BLaER1 treated with 17β-estradiol and CSF1 and Interleukin-3, amounts not matched to agents 10 nM and 100 nM (cell line): ENCODE measurements at regions not wholly inside any gene's neighbourhood (a gene's known extent, or its start where the extent isn't known, plus 50 kb on each side); places are given as distances from the start of the nearest gene placed in this dataset.

ENCODE experiments used
- H3K27ac ChIP-seq, 11 experiments: shearing (Covaris generic); formaldehyde crosslinking; 2 replicates each; pipeline ENCODE4 v1.8.1; 2022
- H3K27me3 ChIP-seq, 11 experiments: shearing (Covaris generic); formaldehyde crosslinking; 2 replicates each; pipeline ENCODE4 v1.8.1; 2022
- H3K36me3 ChIP-seq, 11 experiments: shearing (Covaris generic); formaldehyde crosslinking; 2 replicates each; pipeline ENCODE4 v1.8.1; 2022
- H3K4me1 ChIP-seq, 10 experiments: shearing (Covaris generic); formaldehyde crosslinking; 2 replicates each; pipeline ENCODE4 v1.8.1; 2022
- H3K4me2 ChIP-seq, 11 experiments: shearing (Covaris generic); formaldehyde crosslinking; 2 replicates each; pipeline ENCODE4 v1.8.1; 2022
- H3K4me3 ChIP-seq, 10 experiments: shearing (Covaris generic); formaldehyde crosslinking; 2 replicates each; pipeline ENCODE4 v1.8.1; 2022
- H3K9ac ChIP-seq, 11 experiments: shearing (Covaris generic); formaldehyde crosslinking; 2 replicates each; pipeline ENCODE4 v1.8.1; 2022
- H3K9me3 ChIP-seq, 11 experiments: shearing (Covaris generic); formaldehyde crosslinking; replicated peaks in 1 of 11; 2 replicates each; pipeline ENCODE4 v1.8.1; 2022
- H4K20me1 ChIP-seq, 11 experiments: shearing (Covaris generic); formaldehyde crosslinking; 2 replicates each; pipeline ENCODE4 v1.8.1; 2022
- Cebpa-rat ChIP-seq, 11 experiments: shearing (Covaris generic); IDR thresholded peaks; 2 replicates each; pipeline ENCODE4 v1.8.1; 2022

DNA sequence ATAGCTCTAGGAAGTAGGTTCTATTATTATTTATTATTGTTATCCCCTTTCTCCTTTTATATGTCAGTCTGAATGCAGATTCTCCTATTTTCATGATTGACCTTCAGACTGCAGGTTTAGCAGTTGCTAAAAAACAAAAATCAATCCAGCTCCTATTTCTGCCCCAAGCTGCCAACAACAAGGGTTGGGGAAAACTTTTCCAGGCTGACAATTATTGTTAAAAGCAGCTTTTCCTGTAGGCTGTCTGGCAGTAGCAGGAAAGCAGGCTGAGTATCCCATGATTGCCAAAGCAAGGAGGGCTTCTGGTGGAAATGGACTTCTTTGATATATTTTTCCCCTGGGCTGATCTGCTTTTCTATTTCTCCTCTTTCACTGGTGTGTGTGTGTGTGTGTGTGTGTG lies 78.0 kb upstream of the CTLA4 start:
- peaks cover 0 to 5% (median 0%) of the 10 kb centered on the region in 11 experiments; a peak in 1 of 22 replicates for H3K9me3 ChIP-seq
- no peaks in the 10 kb centered on the region for H3K27me3 ChIP-seq
- no peaks in the 10 kb centered on the region for H4K20me1 ChIP-seq
- no peak for TF ChIP-seq Cebpa-rat (IDR thresholded peaks at IDR 0.05)
- H3K27ac ChIP-seq, result peak overlapping the region in 3 of 11 experiments; percentile 36 to 93 (median 52); a peak in 6 of 22 replicates
- peak overlapping the region in 1 of 11 experiments; percentile 52; a peak in 1 of 22 replicates for H3K9ac ChIP-seq
- H3K4me3 ChIP-seq, result no peak overlapping the region
- peaks cover 0 to 87% (median 26%) of the 10 kb centered on the region in 10 experiments; a peak in 15 of 20 replicates for H3K4me1 ChIP-seq
- peak overlapping the region in 4 of 11 experiments; percentile 79 to 92 (median 84); a peak in 7 of 22 replicates for H3K4me2 ChIP-seq
- no peaks in the 10 kb centered on the region for H3K36me3 ChIP-seq

GRCh38 chr2:203790134-203790852 lies 77.3 kb upstream of the CTLA4 start:
- H3K27ac ChIP-seq, result peak overlapping the region in 3 of 11 experiments; percentile 36 to 93 (median 52); a peak in 6 of 22 replicates
- TF ChIP-seq Cebpa-rat (IDR thresholded peaks at IDR 0.05), result no peak
- H4K20me1 ChIP-seq, result no peaks in the 10 kb centered on the region
- no peak overlapping the region for H3K4me3 ChIP-seq
- peaks cover 0 to 88% (median 26%) of the 10 kb centered on the region in 10 experiments; a peak in 15 of 20 replicates for H3K4me1 ChIP-seq
- no peaks in the 10 kb centered on the region for H3K36me3 ChIP-seq
- H3K9me3 ChIP-seq, result 0 out of 22 replicates have a peak, but pooled peaks cover 0 to 4% (median 0%) of the 10 kb centered on the region in 11 experiments
- peak overlapping the region in 1 of 11 experiments; percentile 52; a peak in 1 of 22 replicates for H3K9ac ChIP-seq
- peak overlapping the region in 3 of 11 experiments; percentile 83 to 92 (median 85); a peak in 6 of 22 replicates for H3K4me2 ChIP-seq
- no peaks in the 10 kb centered on the region for H3K27me3 ChIP-seq

DNA sequence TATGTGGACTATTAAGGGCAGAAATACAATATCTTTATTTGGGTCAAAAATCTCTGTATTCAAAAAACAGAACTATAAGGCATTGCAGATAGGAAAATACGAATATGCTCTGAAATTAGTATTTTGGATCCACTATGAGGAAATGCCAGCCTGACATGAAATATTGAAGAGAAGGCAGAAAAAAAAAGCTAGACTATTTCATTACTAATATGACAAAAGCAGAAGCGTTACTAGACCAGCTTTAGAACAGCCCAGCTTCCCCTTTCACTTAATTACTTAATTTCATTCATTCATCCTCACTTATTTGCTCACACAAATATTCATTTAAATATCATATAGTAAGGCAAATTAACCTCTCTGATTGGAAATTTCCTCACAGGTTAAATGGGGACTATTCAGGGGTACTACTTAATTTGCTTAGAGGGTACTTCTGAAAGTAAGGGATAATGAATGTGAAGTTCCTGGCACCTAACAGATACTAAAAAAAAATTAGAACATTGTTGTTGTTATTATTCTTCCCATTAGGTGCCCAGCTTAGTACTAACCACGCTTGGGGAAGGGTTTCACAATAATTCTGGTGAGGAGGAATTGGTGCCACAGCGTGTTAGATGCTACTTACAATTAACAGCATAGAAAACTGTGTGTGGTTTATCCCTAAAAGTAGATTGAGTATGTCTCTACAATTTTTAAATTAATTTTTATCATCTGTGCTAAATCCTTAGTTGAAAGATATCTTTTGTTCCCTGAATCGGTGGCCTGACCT lies 71.1 kb upstream of the CTLA4 start:
- no peak overlapping the region for H3K4me3 ChIP-seq
- peak overlapping the region in 4 of 11 experiments; percentile 7 to 59 (median 38); a peak in 6 of 22 replicates for H3K9ac ChIP-seq
- peaks cover 0 to 10% (median 5%) of the 10 kb centered on the region in 11 experiments; a peak in 8 of 22 replicates for H3K9me3 ChIP-seq
- peaks cover 0 to 13% (median 4%) of the 10 kb centered on the region in 11 experiments; a peak in 5 of 22 replicates for H3K27me3 ChIP-seq
- peak overlapping the region in 5 of 11 experiments; percentile 47 to 80 (median 77); a peak in 11 of 22 replicates for H3K4me2 ChIP-seq
- H4K20me1 ChIP-seq, result no peaks in the 10 kb centered on the region
- peaks cover 16 to 86% (median 27%) of the 10 kb centered on the region in 10 experiments for H3K4me1 ChIP-seq
- H3K36me3 ChIP-seq, result no peaks in the 10 kb centered on the region
- peak overlapping the region in 5 of 11 experiments; percentile 29 to 78 (median 65); a peak in 9 of 22 replicates for H3K27ac ChIP-seq
- TF ChIP-seq Cebpa-rat (IDR thresholded peaks at IDR 0.05), result no peak

GRCh38 chr2:203797276-203797675 lies 70.3 kb upstream of the CTLA4 start:
- H3K4me1 ChIP-seq, result peaks cover 16 to 79% (median 27%) of the 10 kb centered on the region in 10 experiments

GRCh38 chr2:203797712-203798111 lies 69.9 kb upstream of the CTLA4 start:
- Histone ChIP-seq H3K9me3 (peaks cover 0 to 12% (median 5%) of the 10 kb centered on the region in 11 experiments; a peak in 8 of 22 replicates), H3K27ac (peak overlapping the region in 3 of 11 experiments; percentile 9 to 78 (median 76); a peak in 4 of 22 replicates), H3K4me2 (peak overlapping the region in 4 of 11 experiments; percentile 75 to 80 (median 78); a peak in 8 of 22 replicates), H3K4me1 (peaks cover 16 to 80% (median 27%) of the 10 kb centered on the region in 10 experiments), H3K4me3 (no peak overlapping the region), H3K9ac (peak overlapping the region in 2 of 11 experiments; percentile 16 to 47; a peak in 1 of 22 replicates), H4K20me1 (no peaks in the 10 kb centered on the region), H3K36me3 (no peaks in the 10 kb centered on the region), H3K27me3 (peaks cover 0 to 25% (median 6%) of the 10 kb centered on the region in 11 experiments; a peak in 9 of 22 replicates)
- TF ChIP-seq Cebpa-rat (IDR thresholded peaks at IDR 0.05), result no peak

More at GRCh38 chr2:203797276-203797675, 70.3 kb upstream of the CTLA4 start:
- Histone ChIP-seq H4K20me1 (no peaks in the 10 kb centered on the region), H3K9me3 (peaks cover 0 to 12% (median 5%) of the 10 kb centered on the region in 11 experiments; a peak in 8 of 22 replicates), H3K4me3 (no peak overlapping the region), H3K27me3 (peaks cover 0 to 21% (median 4%) of the 10 kb centered on the region in 11 experiments; a peak in 8 of 22 replicates), H3K4me2 (peak overlapping the region in 5 of 11 experiments; percentile 47 to 80 (median 77); a peak in 10 of 22 replicates), H3K9ac (peak overlapping the region in 3 of 11 experiments; percentile 28 to 59 (median 47); a peak in 4 of 22 replicates), H3K36me3 (no peaks in the 10 kb centered on the region), H3K27ac (peak overlapping the region in 5 of 11 experiments; percentile 29 to 78 (median 65); a peak in 8 of 22 replicates)
- TF ChIP-seq Cebpa-rat (IDR thresholded peaks at IDR 0.05), result no peak

DNA sequence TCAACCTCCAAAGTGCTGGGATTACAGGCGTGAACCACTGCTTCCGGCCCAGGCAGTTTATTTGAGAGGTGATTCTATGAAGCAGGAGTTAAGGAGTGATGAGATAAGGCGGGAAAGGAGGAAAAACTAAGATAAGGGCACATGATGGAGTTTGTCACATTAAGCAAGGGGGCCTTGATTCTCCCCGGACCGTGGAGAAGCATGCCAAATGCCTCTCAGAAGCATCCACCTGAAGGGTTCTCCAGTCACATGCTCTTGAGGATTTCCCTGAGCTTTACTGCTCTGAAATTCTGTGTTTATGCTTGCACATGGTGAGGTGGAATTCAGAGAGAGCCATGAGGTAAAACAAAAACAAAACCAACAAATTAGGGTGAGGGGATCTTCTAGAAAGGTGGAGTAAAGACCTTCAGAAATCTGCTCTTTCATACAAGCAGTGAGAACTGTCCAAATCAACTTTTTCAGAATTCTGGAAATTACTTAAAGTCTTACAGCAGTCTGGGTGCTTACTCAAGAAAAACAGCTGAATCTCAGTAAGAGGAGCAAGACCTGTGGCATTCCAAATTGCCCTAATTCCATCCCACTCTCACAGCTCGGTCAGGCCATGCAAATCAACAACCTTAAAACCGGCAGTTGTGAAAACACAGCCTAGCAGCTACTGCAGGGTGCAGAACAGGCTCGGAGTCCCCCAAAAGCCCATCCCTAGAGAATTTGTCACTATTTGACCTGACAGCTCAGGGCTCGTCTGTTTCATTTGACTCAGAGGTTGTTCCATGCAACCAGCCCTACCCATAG lies 69.1 kb upstream of the CTLA4 start:
- peak overlapping the region in 4 of 11 experiments; percentile 75 to 80 (median 78); a peak in 8 of 22 replicates for H3K4me2 ChIP-seq
- H3K27ac ChIP-seq, result peak overlapping the region in 2 of 11 experiments; percentile 76 to 78; a peak in 3 of 22 replicates
- H3K9ac ChIP-seq, result no peak overlapping the region; a peak in 1 of 22 replicates
- no peak for TF ChIP-seq Cebpa-rat (IDR thresholded peaks at IDR 0.05)
- no peaks in the 10 kb centered on the region for H3K36me3 ChIP-seq
- peaks cover 16 to 86% (median 27%) of the 10 kb centered on the region in 10 experiments for H3K4me1 ChIP-seq
- H4K20me1 ChIP-seq, result no peaks in the 10 kb centered on the region
- H3K4me3 ChIP-seq, result no peak overlapping the region
- H3K9me3 ChIP-seq, result peaks cover 0 to 12% (median 5%) of the 10 kb centered on the region in 11 experiments; a peak in 8 of 22 replicates
- H3K27me3 ChIP-seq, result peaks cover 0 to 27% (median 7%) of the 10 kb centered on the region in 11 experiments; a peak in 9 of 22 replicates

DNA sequence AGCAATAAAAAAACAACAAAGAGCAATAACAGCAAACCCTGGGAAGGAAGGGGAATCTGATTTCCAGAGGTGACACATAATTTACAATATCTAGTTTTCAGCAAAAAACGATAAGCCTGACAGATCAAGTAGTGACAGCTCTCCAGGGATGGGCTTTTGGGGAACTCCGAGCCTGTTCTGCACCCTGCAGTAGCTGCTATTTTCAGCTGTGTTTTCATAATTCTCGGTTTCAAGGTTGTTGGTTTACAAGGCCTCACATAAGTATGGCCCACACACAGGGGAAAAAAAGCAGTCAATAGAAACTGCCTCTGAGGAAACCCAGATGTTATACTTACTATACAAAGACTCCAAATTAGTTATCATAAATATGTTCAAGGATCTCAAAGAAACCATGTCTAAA lies 67.7 kb upstream of the CTLA4 start:
- H3K9ac ChIP-seq, result peak overlapping the region in 2 of 11 experiments; percentile 2 to 37; a peak in 1 of 22 replicates

More for the DNA sequence above, 67.7 kb upstream of the CTLA4 start:
- H3K27ac ChIP-seq, result peak overlapping the region in 2 of 11 experiments; percentile 18 to 26; a peak in 3 of 22 replicates
- no peak overlapping the region for H3K4me3 ChIP-seq
- TF ChIP-seq Cebpa-rat (IDR thresholded peaks at IDR 0.05), result no peak
- peak overlapping the region; percentile 42 to 80 (median 59) for H3K4me2 ChIP-seq
- H3K27me3 ChIP-seq, result peaks cover 0 to 27% (median 7%) of the 10 kb centered on the region in 11 experiments; a peak in 9 of 22 replicates
- H3K4me1 ChIP-seq, result peaks cover 27 to 90% (median 39%) of the 10 kb centered on the region in 10 experiments
- no peaks in the 10 kb centered on the region for H4K20me1 ChIP-seq
- peaks cover 0 to 12% (median 5%) of the 10 kb centered on the region in 11 experiments; a peak in 11 of 22 replicates for H3K9me3 ChIP-seq
- no peaks in the 10 kb centered on the region for H3K36me3 ChIP-seq
